ENCODE measurements at regions not wholly inside any gene's neighbourhood (a gene's known extent, or its start where the extent isn't known, plus 50 kb on each side); places are given as distances from the start of the nearest gene placed in this dataset.

GRCh38 chr21:38953516-38953915 is 147.8 kb downstream of the ETS2 start:
- DNase-seq (ENCODE audit: insufficient read length, low spot score) (no peak), FAIRE-seq (no peak)
- TF ChIP-seq CTCF (IDR thresholded peaks at IDR 0.05; ENCODE audit: insufficient read depth, missing control alignments): no peak

GRCh38 chr21:38952890-38953289 is 147.2 kb downstream of the ETS2 start:
- FAIRE-seq (no peak), DNase-seq (ENCODE audit: insufficient read length, low spot score) (no peak)
- TF ChIP-seq CTCF (IDR thresholded peaks at IDR 0.05; ENCODE audit: insufficient read depth, missing control alignments): no peak

- DNase-seq (ENCODE audit: insufficient read length, low spot score) (no peak), FAIRE-seq (no peak)
- no peak for TF ChIP-seq CTCF (IDR thresholded peaks at IDR 0.05; ENCODE audit: insufficient read depth, missing control alignments)
Observed at GRCh38 chr21:38951095-38951730, 145.5 kb downstream of the ETS2 start.

- no peak for DNase-seq (ENCODE audit: insufficient read length, low spot score)
- no peak for TF ChIP-seq CTCF (IDR thresholded peaks at IDR 0.05; ENCODE audit: insufficient read depth, missing control alignments)
- no peak for FAIRE-seq
Observed at GRCh38 chr21:38950435-38951094, 144.8 kb downstream of the ETS2 start.

GRCh38 chr21:38949070-38949380 is 143.3 kb downstream of the ETS2 start:
- no peak for FAIRE-seq
- no peak for TF ChIP-seq CTCF (IDR thresholded peaks at IDR 0.05; ENCODE audit: insufficient read depth, missing control alignments)
- no peak for DNase-seq (ENCODE audit: insufficient read length, low spot score)

- TF ChIP-seq CTCF (IDR thresholded peaks at IDR 0.05; ENCODE audit: insufficient read depth, missing control alignments): no peak
- FAIRE-seq (no peak), DNase-seq (ENCODE audit: insufficient read length, low spot score) (no peak)
Observed at GRCh38 chr21:38948377-38949069, 142.8 kb downstream of the ETS2 start.
